HepG2 (cell line): ENCODE measurements at regions not wholly inside any gene's neighbourhood (a gene's known extent, or its start where the extent isn't known, plus 50 kb on each side); places are given as distances from the start of the nearest gene placed in this dataset.

Source experiments
- ATAC-seq: fragments of 200-7000 bp; cut with Tn5 transposase; 3 replicates; pipeline ENCODE4 v1.9.1; 2020; ENCODE audit warnings: mild to moderate bottlenecking, moderate library complexity
- BruUV-seq: library from RNA; stranded (reverse); fragments of 400-500 nt; replicated peaks from 2 replicates; lab custom pipeline; 2021; lab: Mats Ljungman, UMichigan
- CTCF ChIA-PET: fragments of 300-600 bp; formaldehyde crosslinking; extraction: SDS; loops from one replicate; lab custom pipeline; 2021; ENCODE audit warnings: low total read pairs, inconsistent platforms, low intra/inter-chr PET ratio; lab: Yijun Ruan, JAX
- POLR2A ChIA-PET: fragments of 350-600 bp; sonication (Branson Sonifier 250); formaldehyde crosslinking; loops from one replicate; lab custom pipeline; 2020; ENCODE audit warnings: antibody characterized with exemption, inconsistent platforms; lab: Yijun Ruan, JAX
- DNase-seq: peaks from one replicate; pipeline ENCODE4 v3.0.0-alpha.2; 2015; ENCODE audit warnings: low spot score
- FAIRE-seq: peaks from 3 replicates; lab custom pipeline; 2011; peaks lifted over from hg19 to GRCh38; lab: Jason Lieb, UNC
- H2AFZ ChIP-seq: one replicate; pipeline ENCODE4 v1.6.1; 2011; ENCODE audit warnings: low read length, inconsistent platforms
- H3K27ac ChIP-seq: fragments of 300-600 bp; 3 replicates; pipeline ENCODE4 v1.8.0; 2011; ENCODE audit warnings: mixed run types, mild to moderate bottlenecking, mixed read lengths, low read length, inconsistent platforms; ENCODE audit not compliant: insufficient read depth; ENCODE audit errors: extremely low read length
- H3K27me3 ChIP-seq, 2 experiments: fragments of 200-600 bp in 1 of 2; 2 replicates in 1 of 2; 3 replicates in 1 of 2; pipeline versions ENCODE4 v1.6.0 to v1.8.0; 2011; ENCODE audit warnings: low read length in 2 of 2, mild to moderate bottlenecking in 2 of 2, moderate library complexity in 2 of 2, inconsistent platforms in 1 of 2; ENCODE audit not compliant: insufficient read depth in 2 of 2, control insufficient read depth in 1 of 2
- H3K36me3 ChIP-seq, 2 experiments: fragments of 200-600 bp in 1 of 2; replicated peaks in 1 of 2; 2 replicates in 1 of 2; 3 replicates in 1 of 2; pipeline versions ENCODE4 v1.5.1 to v1.8.0; 2011; ENCODE audit warnings: low read length in 2 of 2, inconsistent platforms in 1 of 2; ENCODE audit not compliant: insufficient read depth in 2 of 2, control insufficient read depth in 1 of 2
- H3K4me1 ChIP-seq: 2 replicates; pipeline ENCODE4 v1.5.1; 2012; ENCODE audit warnings: low read length, inconsistent platforms; ENCODE audit not compliant: insufficient read depth
- H3K4me2 ChIP-seq: 2 replicates; pipeline ENCODE4 v1.6.0; 2011; ENCODE audit warnings: low read depth, low read length, inconsistent platforms
- H3K4me3 ChIP-seq, 3 experiments: fragments of 200-600 bp in 1 of 3; sonication (generic), shearing (Covaris generic) in 1 of 3; replicated peaks in 1 of 3; 2 replicates each; pipeline ENCODE4 v1.5.1; 2011 to 2016; ENCODE audit warnings: low read length in 3 of 3, inconsistent platforms in 2 of 3, low read depth in 2 of 3, mild to moderate bottlenecking in 2 of 3, control low read depth in 1 of 3, mixed read lengths in 1 of 3; ENCODE audit not compliant: insufficient read depth in 1 of 3
- H3K79me2 ChIP-seq: one replicate; pipeline ENCODE4 v1.6.1; 2011; ENCODE audit warnings: low read length, inconsistent platforms; ENCODE audit not compliant: insufficient read depth
- H3K9ac ChIP-seq: 2 replicates; pipeline ENCODE4 v1.6.0; 2011; ENCODE audit warnings: mild to moderate bottlenecking, low read depth, low read length, inconsistent platforms; ENCODE audit not compliant: insufficient read depth
- H3K9me3 ChIP-seq: 2 replicates; pipeline ENCODE4 v1.5.1; 2012; ENCODE audit warnings: mild to moderate bottlenecking, low read length
- H4K20me1 ChIP-seq: 2 replicates; pipeline ENCODE4 v1.6.0; 2011; ENCODE audit warnings: inconsistent platforms, mild to moderate bottlenecking, low read length, moderate library complexity; ENCODE audit not compliant: insufficient read depth
- ARNT2 ChIP-seq: sonication (generic); formaldehyde crosslinking; IDR thresholded peaks from 2 replicates; pipeline ENCODE4 v1.8.0; 2022; ENCODE audit warnings: mild to moderate bottlenecking, low read depth, missing genetic modification reagents, moderate library complexity
- BRCA1 ChIP-seq: sonication (generic); formaldehyde crosslinking; IDR thresholded peaks from 2 replicates; pipeline ENCODE4 v1.4.0; 2020; ENCODE audit warnings: missing genetic modification reagents
- IRX3 ChIP-seq: sonication (generic); formaldehyde crosslinking; IDR thresholded peaks from 2 replicates; pipeline ENCODE4 v1.8.1; 2023; ENCODE audit warnings: mild to moderate bottlenecking, low read depth, missing genetic modification reagents, borderline replicate concordance
- KDM5A ChIP-seq: fragments of 200-600 bp; sonication (generic); IDR thresholded peaks from 2 replicates; pipeline ENCODE4 v1.7.0; 2018; ENCODE audit warnings: antibody characterized with exemption, mild to moderate bottlenecking, low read length, borderline replicate concordance
- MIXL1 ChIP-seq: IDR thresholded peaks from 2 replicates; pipeline ENCODE4 v1.6.1; 2016
- SP140L ChIP-seq: sonication (generic); formaldehyde crosslinking; IDR thresholded peaks from 2 replicates; pipeline ENCODE4 v1.4.0; 2020; ENCODE audit warnings: missing genetic modification reagents, borderline replicate concordance
- ZNF136 ChIP-seq: sonication (generic); formaldehyde crosslinking; IDR thresholded peaks from 2 replicates; pipeline ENCODE4 v1.8.1; 2022; ENCODE audit warnings: low read depth, mild to moderate bottlenecking, moderate library complexity, missing genetic modification reagents
- WGBS: methylation state at CpG from one replicate; pipeline ENCODE4 v1.1.6; 2017; ENCODE audit warnings: low lambda C conversion rate; 5-methylcytosine and 5-hydroxymethylcytosine counted together
- in situ Hi-C: cut with HindIII; loops from 2 replicates; pipeline ENCODE4 v1.10.0; 2017; ENCODE audit warnings: low pct_unique_long_range_greater_than_20kb; ENCODE audit not compliant: extremely low pct_ligation_motif_present
- intact Hi-C: fragments of 100-400 bp; cut with micrococcal nuclease; formaldehyde crosslinking; loops from one replicate; pipeline ENCODE4 v1.10.0; 2022; ENCODE audit not compliant: unreplicated experiment
- TF ChIP-seq, protein P1 (sequence below): sonication (generic); formaldehyde crosslinking; IDR thresholded peaks from 2 replicates; pipeline ENCODE4 v1.5.0; 2020; ENCODE audit warnings: mild to moderate bottlenecking, missing genetic modification reagents
- TF ChIP-seq, protein P2 (sequence below): sonication (generic); formaldehyde crosslinking; IDR thresholded peaks from 2 replicates; pipeline ENCODE4 v1.4.0; 2020; ENCODE audit warnings: mild to moderate bottlenecking, missing genetic modification reagents
- TF ChIP-seq, protein P3 (sequence below): sonication (generic); formaldehyde crosslinking; IDR thresholded peaks from 2 replicates; pipeline ENCODE4 v1.4.0; 2020; ENCODE audit warnings: missing genetic modification reagents, borderline replicate concordance
- TF ChIP-seq, protein P4 (sequence below): sonication (generic); formaldehyde crosslinking; IDR thresholded peaks from 2 replicates; pipeline ENCODE4 v1.8.1; 2023; ENCODE audit warnings: mild to moderate bottlenecking, missing genetic modification reagents
- TF ChIP-seq, protein P5 (sequence below): sonication (generic); formaldehyde crosslinking; IDR thresholded peaks from 2 replicates; pipeline ENCODE4 v1.5.0; 2020; ENCODE audit warnings: mild to moderate bottlenecking, missing genetic modification reagents

DNA sequence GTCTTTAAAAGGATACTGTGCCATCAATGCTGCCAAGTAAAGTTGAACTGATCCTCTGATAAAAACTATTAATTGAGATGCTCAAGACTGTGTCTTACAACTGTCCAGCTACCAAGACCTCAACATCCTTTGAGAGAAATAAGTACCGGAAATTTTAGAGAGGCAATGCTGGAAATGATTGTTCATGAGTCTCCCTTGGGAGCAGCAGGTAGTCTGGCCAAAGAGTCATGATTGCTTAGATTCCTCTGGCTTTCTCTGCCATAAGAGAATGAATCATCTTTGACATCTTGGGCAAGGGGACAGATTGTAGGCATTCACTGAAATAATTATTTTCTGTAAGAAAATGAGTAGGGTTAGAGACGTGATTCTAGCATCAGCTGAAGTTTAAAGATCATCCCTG is 466.6 kb upstream of the DAB2 start:
- intact Hi-C loops: no loop called here
- no peak for FAIRE-seq
- no TSS peak for BruUV-seq

More for the DNA sequence above, 466.6 kb upstream of the DAB2 start:
- Histone ChIP-seq H3K9me3 (peaks cover 7% of the 10 kb centered on the region; the same call in 1 of the 2 replicates), H3K79me2 (no peaks in the 10 kb centered on the region), H3K27me3 (no peaks in the 10 kb centered on the region), H3K27ac (no peak overlapping the region), H3K36me3 (no peaks in the 10 kb centered on the region), H3K4me3 (no peak overlapping the region), H3K4me1 (no peaks in the 10 kb centered on the region), H2AFZ (no peak overlapping the region), H3K4me2 (no peak overlapping the region), H4K20me1 (no peaks in the 10 kb centered on the region), H3K9ac (no peak overlapping the region)
- DNase-seq: no peak
- in situ Hi-C loops: no loop called here
- 30% methylated on average over 2 of the region's 2 CpGs for WGBS
- ChIA-PET CTCF (no interaction called here), POLR2A (no interaction called here)
- no peak for ATAC-seq
- TF ChIP-seq ZNF136 (CRISPR knock-in tag) (no peak), MIXL1 (CRISPR knock-in tag) (no peak), ARNT2 (CRISPR knock-in tag) (no peak), KDM5A (no peak), SP140L (no peak), IRX3 (no peak), BRCA1 (CRISPR knock-in tag) (no peak)
- TF ChIP-seq, protein P1, sequence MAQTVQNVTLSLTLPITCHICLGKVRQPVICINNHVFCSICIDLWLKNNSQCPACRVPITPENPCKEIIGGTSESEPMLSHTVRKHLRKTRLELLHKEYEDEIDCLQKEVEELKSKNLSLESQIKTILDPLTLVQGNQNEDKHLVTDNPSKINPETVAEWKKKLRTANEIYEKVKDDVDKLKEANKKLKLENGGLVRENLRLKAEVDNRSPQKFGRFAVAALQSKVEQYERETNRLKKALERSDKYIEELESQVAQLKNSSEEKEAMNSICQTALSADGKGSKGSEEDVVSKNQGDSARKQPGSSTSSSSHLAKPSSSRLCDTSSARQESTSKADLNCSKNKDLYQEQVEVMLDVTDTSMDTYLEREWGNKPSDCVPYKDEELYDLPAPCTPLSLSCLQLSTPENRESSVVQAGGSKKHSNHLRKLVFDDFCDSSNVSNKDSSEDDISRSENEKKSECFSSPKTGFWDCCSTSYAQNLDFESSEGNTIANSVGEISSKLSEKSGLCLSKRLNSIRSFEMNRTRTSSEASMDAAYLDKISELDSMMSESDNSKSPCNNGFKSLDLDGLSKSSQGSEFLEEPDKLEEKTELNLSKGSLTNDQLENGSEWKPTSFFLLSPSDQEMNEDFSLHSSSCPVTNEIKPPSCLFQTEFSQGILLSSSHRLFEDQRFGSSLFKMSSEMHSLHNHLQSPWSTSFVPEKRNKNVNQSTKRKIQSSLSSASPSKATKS: no peak
- TF ChIP-seq, protein P2, sequence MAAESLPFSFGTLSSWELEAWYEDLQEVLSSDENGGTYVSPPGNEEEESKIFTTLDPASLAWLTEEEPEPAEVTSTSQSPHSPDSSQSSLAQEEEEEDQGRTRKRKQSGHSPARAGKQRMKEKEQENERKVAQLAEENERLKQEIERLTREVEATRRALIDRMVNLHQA (CRISPR knock-in tag): no peak
- TF ChIP-seq, protein P3, sequence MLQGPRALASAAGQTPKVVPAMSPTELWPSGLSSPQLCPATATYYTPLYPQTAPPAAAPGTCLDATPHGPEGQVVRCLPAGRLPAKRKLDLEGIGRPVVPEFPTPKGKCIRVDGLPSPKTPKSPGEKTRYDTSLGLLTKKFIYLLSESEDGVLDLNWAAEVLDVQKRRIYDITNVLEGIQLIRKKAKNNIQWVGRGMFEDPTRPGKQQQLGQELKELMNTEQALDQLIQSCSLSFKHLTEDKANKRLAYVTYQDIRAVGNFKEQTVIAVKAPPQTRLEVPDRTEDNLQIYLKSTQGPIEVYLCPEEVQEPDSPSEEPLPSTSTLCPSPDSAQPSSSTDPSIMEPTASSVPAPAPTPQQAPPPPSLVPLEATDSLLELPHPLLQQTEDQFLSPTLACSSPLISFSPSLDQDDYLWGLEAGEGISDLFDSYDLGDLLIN (CRISPR knock-in tag): no peak
- TF ChIP-seq, protein P4, sequence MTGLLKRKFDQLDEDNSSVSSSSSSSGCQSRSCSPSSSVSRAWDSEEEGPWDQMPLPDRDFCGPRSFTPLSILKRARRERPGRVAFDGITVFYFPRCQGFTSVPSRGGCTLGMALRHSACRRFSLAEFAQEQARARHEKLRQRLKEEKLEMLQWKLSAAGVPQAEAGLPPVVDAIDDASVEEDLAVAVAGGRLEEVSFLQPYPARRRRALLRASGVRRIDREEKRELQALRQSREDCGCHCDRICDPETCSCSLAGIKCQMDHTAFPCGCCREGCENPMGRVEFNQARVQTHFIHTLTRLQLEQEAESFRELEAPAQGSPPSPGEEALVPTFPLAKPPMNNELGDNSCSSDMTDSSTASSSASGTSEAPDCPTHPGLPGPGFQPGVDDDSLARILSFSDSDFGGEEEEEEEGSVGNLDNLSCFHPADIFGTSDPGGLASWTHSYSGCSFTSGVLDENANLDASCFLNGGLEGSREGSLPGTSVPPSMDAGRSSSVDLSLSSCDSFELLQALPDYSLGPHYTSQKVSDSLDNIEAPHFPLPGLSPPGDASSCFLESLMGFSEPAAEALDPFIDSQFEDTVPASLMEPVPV (CRISPR knock-in tag): no peak
- TF ChIP-seq, protein P5, sequence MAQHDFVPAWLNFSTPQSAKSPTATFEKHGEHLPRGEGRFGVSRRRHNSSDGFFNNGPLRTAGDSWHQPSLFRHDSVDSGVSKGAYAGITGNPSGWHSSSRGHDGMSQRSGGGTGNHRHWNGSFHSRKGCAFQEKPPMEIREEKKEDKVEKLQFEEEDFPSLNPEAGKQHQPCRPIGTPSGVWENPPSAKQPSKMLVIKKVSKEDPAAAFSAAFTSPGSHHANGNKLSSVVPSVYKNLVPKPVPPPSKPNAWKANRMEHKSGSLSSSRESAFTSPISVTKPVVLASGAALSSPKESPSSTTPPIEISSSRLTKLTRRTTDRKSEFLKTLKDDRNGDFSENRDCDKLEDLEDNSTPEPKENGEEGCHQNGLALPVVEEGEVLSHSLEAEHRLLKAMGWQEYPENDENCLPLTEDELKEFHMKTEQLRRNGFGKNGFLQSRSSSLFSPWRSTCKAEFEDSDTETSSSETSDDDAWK (CRISPR knock-in tag): no peak
